Chondrocyte (in vitro differentiated cells): ENCODE measurements at regions not wholly inside any gene's neighbourhood (a gene's known extent, or its start where the extent isn't known, plus 50 kb on each side); places are given as distances from the start of the nearest gene placed in this dataset.

Experiments
- DNase-seq: peaks from one replicate; pipeline ENCODE4 v3.0.0; 2021; ENCODE audit warnings: mixed read lengths, low spot score
- H3K27ac Mint-ChIP-seq: one replicate; pipeline ENCODE4 v1.8.0; 2021; ENCODE audit warnings: mild to moderate bottlenecking, moderate library complexity, mixed read lengths; ENCODE audit not compliant: unreplicated experiment
- H3K27me3 Mint-ChIP-seq: 2 replicates; pipeline ENCODE4 v1.8.0; 2021; ENCODE audit warnings: low read depth, mixed read lengths
- H3K36me3 Mint-ChIP-seq: 2 replicates; pipeline ENCODE4 v1.8.0; 2021; ENCODE audit warnings: low read depth, mixed read lengths
- H3K4me1 Mint-ChIP-seq: 2 replicates; pipeline ENCODE4 v1.8.0; 2021; ENCODE audit warnings: low read depth, mild to moderate bottlenecking, mixed read lengths
- H3K4me3 Mint-ChIP-seq: one replicate; pipeline ENCODE4 v1.8.0; 2021; ENCODE audit warnings: mild to moderate bottlenecking, moderate library complexity, mixed read lengths; ENCODE audit not compliant: unreplicated experiment
- H3K9me3 Mint-ChIP-seq: 2 replicates; pipeline ENCODE4 v1.8.0; 2021; ENCODE audit warnings: low read depth, mixed read lengths
- TF ChIP-seq, protein P1 (sequence below): fragments of 200-600 bp; sonication (generic); IDR thresholded peaks from 2 replicates; pipeline ENCODE4 v1.5.0; 2021; ENCODE audit warnings: antibody characterized with exemption, mild to moderate bottlenecking, moderate library complexity

DNA sequence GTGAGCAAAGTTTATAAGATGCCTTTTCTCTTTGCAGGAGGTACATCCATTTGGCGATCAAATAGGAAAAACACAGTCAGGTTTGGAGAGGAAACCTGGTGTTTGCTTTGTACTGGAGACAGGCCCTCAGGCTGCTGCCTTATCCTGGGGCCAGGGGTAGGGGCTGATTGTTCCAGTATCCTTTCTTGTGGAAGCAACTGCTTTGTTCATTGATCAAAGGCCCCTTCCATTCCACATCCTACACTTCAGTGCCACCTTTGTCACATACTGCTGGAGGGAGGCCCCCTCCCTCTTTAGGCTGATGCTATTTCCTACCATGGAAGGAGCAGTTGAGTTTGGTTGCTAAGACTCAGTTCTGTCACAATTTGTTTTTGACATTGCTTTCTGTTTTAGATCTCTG is 778.1 kb downstream of the TLR4 start:
- DNase-seq: no peak
- H3K4me3 Mint-ChIP-seq: no peak overlapping the region
- no peaks in the 10 kb centered on the region for H3K4me1 Mint-ChIP-seq
- H3K27me3 Mint-ChIP-seq: peaks cover 11% of the 10 kb centered on the region
- H3K9me3 Mint-ChIP-seq: no peaks in the 10 kb centered on the region
- no peak overlapping the region for H3K27ac Mint-ChIP-seq
- no peaks in the 10 kb centered on the region for H3K36me3 Mint-ChIP-seq
- TF ChIP-seq, protein P1, sequence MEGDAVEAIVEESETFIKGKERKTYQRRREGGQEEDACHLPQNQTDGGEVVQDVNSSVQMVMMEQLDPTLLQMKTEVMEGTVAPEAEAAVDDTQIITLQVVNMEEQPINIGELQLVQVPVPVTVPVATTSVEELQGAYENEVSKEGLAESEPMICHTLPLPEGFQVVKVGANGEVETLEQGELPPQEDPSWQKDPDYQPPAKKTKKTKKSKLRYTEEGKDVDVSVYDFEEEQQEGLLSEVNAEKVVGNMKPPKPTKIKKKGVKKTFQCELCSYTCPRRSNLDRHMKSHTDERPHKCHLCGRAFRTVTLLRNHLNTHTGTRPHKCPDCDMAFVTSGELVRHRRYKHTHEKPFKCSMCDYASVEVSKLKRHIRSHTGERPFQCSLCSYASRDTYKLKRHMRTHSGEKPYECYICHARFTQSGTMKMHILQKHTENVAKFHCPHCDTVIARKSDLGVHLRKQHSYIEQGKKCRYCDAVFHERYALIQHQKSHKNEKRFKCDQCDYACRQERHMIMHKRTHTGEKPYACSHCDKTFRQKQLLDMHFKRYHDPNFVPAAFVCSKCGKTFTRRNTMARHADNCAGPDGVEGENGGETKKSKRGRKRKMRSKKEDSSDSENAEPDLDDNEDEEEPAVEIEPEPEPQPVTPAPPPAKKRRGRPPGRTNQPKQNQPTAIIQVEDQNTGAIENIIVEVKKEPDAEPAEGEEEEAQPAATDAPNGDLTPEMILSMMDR: no peak

DNA sequence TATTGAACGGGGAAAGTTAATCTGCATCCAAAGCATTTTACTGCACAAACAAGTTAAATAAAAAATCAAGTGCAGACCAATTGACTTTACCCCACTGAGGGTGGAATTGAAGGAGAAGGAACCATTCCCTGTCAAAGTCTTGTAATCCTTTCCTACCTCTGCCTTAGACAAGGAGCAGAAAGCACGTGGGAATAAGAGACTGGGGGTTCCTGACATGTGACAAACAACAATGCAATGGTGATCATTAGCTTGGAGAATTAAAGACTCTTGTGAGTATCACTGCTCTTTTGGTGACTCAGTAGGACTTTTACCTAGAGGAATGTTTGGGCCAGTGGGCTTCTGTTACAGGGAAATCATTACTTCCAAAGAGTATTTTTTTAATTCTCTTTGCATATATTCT is 779.5 kb downstream of the TLR4 start:
- no peak for DNase-seq
- no peaks in the 10 kb centered on the region for H3K36me3 Mint-ChIP-seq
- TF ChIP-seq, protein P1: no peak
- H3K27ac Mint-ChIP-seq: no peak overlapping the region
- H3K27me3 Mint-ChIP-seq: peaks cover 11% of the 10 kb centered on the region
- H3K4me1 Mint-ChIP-seq: no peaks in the 10 kb centered on the region
- H3K4me3 Mint-ChIP-seq: no peak overlapping the region
- no peaks in the 10 kb centered on the region for H3K9me3 Mint-ChIP-seq

DNA sequence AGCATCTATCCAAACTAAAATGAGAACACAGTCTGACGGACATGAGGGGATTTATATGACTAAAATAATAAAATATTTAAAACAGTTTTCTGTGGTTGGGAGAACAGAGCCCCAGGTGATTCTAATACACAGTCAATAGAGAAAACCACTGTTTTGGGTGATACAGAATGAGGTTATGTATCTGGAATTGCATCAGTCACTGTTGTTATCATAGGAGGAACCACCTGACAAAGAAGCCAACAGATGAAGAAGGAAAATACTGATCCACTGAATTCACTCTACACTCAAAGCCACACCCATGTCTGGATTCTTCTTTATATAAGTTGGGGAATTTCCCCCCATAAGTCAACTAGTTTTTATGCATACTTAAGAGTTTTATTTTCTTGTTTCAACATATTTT is 799.0 kb downstream of the TLR4 start:
- no peak overlapping the region for H3K4me3 Mint-ChIP-seq
- H3K27ac Mint-ChIP-seq: no peak overlapping the region
- DNase-seq: no peak
- no peaks in the 10 kb centered on the region for H3K4me1 Mint-ChIP-seq
- no peaks in the 10 kb centered on the region for H3K36me3 Mint-ChIP-seq
- H3K9me3 Mint-ChIP-seq: peaks cover 24% of the 10 kb centered on the region
- peaks cover 3% of the 10 kb centered on the region for H3K27me3 Mint-ChIP-seq
- TF ChIP-seq, protein P1: no peak

DNA sequence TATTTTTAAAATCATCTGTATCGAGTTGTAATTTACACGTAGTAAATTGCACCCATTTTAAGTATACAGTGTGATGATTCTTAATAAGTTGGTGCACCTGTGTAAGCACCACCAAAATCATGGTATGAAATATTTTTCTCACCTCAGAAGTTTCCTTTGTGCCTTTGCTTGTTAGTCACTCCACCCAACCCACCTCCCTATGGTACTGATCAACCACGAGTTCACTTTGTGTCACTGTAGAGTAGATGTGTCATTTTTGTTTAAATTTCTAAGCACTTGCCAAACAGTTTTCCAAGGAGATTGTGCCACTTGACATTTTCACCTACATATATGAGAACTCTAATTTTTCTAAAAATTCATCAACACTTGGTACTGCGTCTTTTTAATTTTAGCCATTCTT is 806.5 kb downstream of the TLR4 start:
- DNase-seq: no peak
- no peak overlapping the region for H3K27ac Mint-ChIP-seq
- peaks cover 2% of the 10 kb centered on the region for H3K27me3 Mint-ChIP-seq
- H3K4me1 Mint-ChIP-seq: no peaks in the 10 kb centered on the region
- TF ChIP-seq, protein P1: no peak
- H3K4me3 Mint-ChIP-seq: no peak overlapping the region
- peaks cover 12% of the 10 kb centered on the region for H3K9me3 Mint-ChIP-seq
- H3K36me3 Mint-ChIP-seq: no peaks in the 10 kb centered on the region

DNA sequence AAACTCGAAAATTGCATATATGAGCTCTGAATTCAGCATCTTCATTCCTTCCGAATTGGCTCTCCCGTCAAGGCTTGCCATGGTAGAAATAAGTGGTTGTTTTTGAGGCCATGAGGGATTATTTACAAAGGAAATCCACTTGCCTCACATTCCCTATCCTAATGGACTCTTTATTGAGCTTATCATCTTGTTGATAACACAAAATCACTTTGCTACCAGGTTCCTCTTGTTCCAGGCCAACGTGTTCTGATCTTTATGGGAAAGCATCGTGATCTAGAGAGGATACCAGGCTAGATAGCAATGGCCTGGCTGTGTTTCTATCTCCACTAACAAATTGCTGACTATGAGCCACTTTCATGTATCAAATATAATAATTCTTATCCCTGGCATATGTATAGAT is 811.7 kb downstream of the TLR4 start:
- Mint-ChIP-seq H3K27me3 (peaks cover 16% of the 10 kb centered on the region), H3K9me3 (no peaks in the 10 kb centered on the region), H3K4me3 (no peak overlapping the region), H3K36me3 (no peaks in the 10 kb centered on the region), H3K27ac (no peak overlapping the region), H3K4me1 (no peaks in the 10 kb centered on the region)
- no peak for DNase-seq
- TF ChIP-seq, protein P1: no peak
